Sciatic nerve (tissue), 2 donors: ENCODE measurements at regions not wholly inside any gene's neighbourhood (a gene's known extent, or its start where the extent isn't known, plus 50 kb on each side); places are given as distances from the start of the nearest gene placed in this dataset.

Experiments
- ATAC-seq: fragments of 200-7000 bp; cut with Tn5 transposase; one replicate; pipeline ENCODE4 v1.9.1; 2020; ENCODE audit warnings: mild to moderate bottlenecking, moderate library complexity
- DNase-seq: peaks from one replicate; pipeline ENCODE4 v3.0.0-alpha.2; 2020; ENCODE audit warnings: low spot score
- intact Hi-C: fragments of 100-400 bp; cut with DNase I; formaldehyde crosslinking; loops from one replicate; pipeline ENCODE4 v1.14.2; 2022
- donor health status: DM: no; HTN: no; CAD: no.
- donor health status: DM: no; HTN: no; CAD: no.

GRCh38 chr13:73399347-73400216, 340.8 kb downstream of the KLF5 start:
- DNase-seq (no peak), ATAC-seq (peak; percentile 53)
- intact Hi-C loops, result no loop called here

DNA sequence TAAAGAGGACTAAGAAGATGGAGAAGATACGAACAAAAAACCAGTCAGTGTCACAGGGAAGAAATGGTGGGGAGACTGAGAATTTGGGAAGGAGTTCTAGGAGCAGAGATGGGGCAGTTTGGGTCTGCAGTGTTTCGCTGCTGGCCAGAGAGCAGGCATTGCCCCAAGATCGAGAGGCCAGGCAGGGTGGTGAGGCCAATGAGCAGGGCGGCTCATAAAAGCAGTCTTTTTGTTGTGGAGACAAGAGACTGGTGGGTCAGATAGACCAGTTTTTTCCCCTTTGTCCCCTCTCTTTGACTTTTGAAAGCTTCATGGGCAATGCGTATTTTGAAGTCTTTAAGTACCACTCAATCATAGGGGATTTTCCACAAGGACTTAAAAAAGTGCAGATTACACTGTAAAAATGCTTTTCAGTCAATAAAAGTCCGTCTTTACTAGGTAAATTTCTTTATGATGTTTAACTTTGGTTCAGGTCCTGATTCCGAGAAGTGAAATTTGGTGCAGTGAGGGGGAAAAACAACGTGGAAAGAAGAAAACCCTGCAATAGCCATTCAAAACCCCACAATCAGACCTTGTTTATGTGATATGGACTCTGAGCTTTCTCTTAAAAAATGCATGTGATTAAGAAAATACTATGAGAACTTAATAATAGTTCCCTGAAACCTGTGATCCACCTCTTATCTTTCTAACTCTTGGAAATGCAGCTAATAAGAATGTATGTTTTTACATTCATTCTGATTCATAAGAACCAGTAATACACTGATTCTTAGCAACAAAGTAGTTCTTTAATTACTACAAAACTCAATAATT, 338.9 kb downstream of the KLF5 start:
- DNase-seq (no peak), ATAC-seq (no peak)
- intact Hi-C loops, result no loop called here

DNA sequence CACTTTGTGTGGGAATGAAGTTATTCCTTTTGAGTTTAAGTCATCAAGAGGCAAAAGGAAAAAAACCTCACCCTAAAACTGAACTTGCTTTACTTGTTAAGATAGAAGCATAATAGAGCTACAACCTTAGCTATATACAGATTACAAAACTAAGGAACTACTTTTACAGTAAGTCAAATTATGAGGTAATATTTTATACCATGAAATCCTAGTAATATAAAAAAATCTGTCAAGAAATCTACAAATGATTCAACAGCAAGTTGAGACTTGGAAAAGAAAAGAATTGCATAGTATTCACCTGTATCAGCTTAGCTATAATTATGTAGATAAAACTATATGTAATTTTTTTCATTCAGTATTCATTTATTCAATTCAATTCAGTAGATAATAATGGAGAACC, 335.3 kb downstream of the KLF5 start:
- ATAC-seq (no peak), DNase-seq (no peak)
- intact Hi-C loops, result no loop called here

GRCh38 chr13:73390100-73390499, 331.3 kb downstream of the KLF5 start:
- DNase-seq (no peak), ATAC-seq (no peak)
- intact Hi-C loops, result no loop called here

- DNase-seq, result no peak
- intact Hi-C loops, result no loop called here
- ATAC-seq, result no peak
These were observed 329.8 kb downstream of the KLF5 start for GRCh38 chr13:73388586-73388985.

GRCh38 chr13:73387318-73387717, 328.5 kb downstream of the KLF5 start:
- ATAC-seq, result no peak
- intact Hi-C loops, result no loop called here
- no peak for DNase-seq

DNA sequence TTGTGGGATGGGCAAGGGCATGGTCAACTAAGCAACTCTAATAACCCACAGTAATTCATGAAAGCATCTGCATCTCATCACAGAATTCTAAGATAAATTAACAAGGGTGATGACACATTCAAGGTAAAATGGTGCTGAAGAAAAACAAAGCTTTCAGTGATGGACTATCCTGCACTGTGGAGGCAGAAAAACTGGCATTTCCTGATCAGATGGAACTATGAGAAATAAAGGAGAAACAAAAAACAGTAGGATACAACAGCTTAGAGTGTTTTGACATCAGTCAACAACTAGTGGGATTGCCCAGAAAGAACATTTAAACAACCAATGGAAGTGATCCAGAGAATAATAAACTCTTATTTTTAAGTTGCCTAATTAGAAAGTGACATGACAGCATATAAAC, 327.0 kb downstream of the KLF5 start:
- intact Hi-C loops, result no loop called here
- no peak for ATAC-seq

DNA sequence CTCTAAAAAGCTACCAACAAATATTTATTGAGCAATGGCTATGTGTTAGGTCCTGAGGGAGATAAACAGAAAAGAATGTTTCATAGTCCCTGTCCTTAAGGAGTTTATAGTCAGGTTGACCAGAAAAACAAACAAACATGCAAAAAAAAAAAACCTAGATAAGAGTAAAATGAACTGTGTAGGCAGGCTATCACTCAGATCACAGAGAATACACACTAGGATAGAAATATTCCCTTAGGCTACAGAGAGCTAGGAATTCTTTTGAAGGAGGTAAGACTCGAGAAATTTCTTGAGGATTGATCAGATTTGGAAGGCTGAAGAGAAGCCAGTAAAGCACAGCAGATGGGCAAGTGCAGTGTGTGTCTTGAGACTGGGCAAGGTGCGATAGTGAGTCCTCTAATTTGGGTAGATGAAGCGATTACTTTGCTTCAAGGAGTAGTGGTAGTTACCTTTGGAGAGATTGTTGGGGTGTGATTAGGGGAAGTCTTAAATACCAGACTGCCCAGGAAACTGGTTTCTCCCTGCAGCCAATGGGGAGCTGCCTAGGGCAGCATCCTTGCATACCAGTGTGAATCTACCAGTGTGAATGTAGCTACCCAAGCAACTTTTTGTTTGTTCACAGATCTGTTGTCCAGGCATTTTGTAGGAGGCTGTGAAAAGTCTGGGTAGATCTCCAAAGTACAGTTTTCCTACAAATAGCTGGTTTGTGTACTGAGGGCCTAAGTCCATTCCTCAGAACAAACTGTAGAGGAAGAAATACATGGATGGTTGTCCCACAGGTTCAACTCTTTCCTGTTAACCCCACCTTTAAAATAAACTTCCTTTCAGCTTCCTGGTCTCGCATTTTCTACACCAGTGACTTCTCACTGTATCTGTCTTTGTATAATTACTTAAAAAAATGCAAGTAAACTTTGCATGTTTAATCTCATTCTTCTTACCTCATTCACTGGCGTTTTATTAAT, 314.1 kb downstream of the KLF5 start:
- intact Hi-C loops, result no loop called here
- no peak for DNase-seq

More for the DNA sequence above, 327.0 kb downstream of the KLF5 start:
- no peak for DNase-seq

DNA sequence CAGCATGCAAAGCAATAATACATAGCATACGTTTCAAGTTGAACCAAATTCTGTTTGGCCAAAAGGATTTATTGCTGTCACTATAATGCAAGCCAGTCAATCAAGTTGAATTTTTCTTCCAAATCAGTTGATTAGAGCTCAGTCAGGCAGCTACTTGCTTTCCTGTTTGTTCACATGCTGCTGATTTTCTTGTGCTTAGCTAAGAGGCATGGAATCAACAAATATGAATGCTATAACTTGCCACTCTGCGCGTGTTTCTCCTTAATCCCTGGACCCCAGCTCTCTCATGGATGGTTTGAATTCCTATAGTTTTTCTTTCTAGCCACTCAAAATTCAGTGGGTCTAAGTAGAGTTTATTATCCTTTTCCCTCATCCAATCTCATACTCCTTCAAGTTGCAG, 311.3 kb downstream of the KLF5 start:
- no peak for DNase-seq
- no peak for ATAC-seq
- intact Hi-C loops, result no loop called here

More for the DNA sequence above, 314.1 kb downstream of the KLF5 start:
- no peak for ATAC-seq

DNA sequence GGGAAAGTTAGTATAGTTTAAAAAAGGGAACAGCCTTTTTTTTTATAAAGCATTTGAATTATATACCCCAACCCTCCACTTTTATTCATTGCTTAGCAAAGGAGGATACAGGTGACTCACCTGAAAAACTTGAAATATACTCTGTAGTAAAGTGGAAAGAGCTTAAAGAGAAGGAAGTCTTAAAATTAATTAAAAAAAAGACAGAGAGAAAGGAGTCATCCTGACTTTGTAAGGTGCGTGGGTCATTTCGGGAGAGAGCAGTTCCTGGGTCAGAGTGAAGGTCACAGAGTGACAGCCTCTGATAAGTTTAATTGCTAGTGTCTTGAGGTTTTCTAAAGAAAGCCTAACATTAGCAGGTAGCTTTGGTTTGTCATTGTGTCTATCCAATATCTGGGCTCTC, 310.3 kb downstream of the KLF5 start:
- no peak for DNase-seq
- intact Hi-C loops, result no loop called here
- ATAC-seq, result no peak

- DNase-seq (no peak), ATAC-seq (no peak)
- intact Hi-C loops, result no loop called here
These were observed 309.8 kb downstream of the KLF5 start for GRCh38 chr13:73368608-73369007.

DNA sequence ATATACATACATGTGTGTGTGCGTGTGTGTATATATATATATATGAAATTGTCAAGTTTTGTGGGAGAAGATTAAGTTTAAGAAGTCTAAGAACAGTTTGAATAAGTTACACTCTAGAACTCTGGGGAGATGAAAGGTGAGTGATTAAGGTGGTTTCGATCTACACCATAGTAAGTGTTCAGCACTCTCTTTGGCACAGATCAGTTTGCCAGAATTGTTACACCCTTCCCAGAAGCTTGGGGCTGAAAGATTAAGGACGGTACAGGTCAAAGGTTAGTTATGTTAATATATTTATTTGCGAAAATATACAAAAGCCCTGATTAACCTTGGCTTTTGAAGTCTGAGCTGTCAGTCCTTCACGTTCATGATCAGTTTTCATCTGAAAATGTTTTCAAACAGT, 309.1 kb downstream of the KLF5 start:
- intact Hi-C loops, result no loop called here
- ATAC-seq (no peak), DNase-seq (no peak)

DNA sequence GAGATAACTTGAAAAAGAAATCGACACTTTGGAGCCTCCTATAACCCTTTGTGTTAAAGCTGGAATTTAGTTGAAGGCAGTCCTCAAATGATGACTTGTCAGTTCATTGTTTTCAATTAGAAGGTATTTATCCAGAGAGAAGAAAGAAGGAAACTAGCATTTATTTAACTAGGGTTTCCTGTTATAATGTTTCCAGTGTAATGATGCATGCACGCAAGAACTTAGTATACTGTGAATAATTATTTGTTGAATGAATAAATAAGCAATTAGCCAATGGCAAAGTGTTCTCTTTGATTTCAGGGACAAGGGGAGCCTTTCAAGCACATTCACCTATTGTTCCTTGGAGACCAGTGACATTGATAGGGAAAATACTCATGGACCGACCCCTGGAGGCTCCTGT, 307.4 kb downstream of the KLF5 start:
- ATAC-seq (no peak), DNase-seq (no peak)
- intact Hi-C loops, result no loop called here

GRCh38 chr13:73365681-73366080, 306.9 kb downstream of the KLF5 start:
- intact Hi-C loops, result no loop called here
- ATAC-seq (no peak), DNase-seq (no peak)

- ATAC-seq (no peak), DNase-seq (no peak)
- intact Hi-C loops, result no loop called here
These were observed 306.4 kb downstream of the KLF5 start for GRCh38 chr13:73365252-73365651.

- intact Hi-C loops, result no loop called here
- no peak for DNase-seq
- ATAC-seq, result no peak
These were observed 305.9 kb downstream of the KLF5 start for GRCh38 chr13:73364736-73365135.

DNA sequence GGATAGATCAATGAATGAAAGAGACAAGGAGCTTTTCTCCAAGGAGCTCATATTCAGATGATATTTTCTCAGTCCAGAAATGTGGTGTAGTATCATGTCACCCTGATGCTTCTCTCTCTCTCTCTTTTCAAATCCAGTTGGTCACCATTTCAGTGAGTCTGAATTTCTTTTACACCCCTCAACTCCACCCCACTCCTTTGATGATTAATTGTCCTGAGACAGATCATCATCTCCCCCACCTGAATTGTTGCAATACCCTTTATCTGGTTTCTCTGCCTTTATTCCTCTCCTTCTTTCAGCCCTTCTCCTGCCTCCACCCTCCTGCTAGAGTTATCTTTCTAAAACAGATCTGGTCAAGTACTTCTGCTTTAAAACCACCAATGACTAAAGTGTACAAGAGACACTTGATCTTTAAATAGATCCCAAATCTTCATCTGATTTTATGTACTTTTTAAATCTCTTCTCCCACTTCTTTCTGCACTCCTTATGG, 299.8 kb downstream of the KLF5 start:
- intact Hi-C loops, result no loop called here
- ATAC-seq (no peak), DNase-seq (no peak)

DNA sequence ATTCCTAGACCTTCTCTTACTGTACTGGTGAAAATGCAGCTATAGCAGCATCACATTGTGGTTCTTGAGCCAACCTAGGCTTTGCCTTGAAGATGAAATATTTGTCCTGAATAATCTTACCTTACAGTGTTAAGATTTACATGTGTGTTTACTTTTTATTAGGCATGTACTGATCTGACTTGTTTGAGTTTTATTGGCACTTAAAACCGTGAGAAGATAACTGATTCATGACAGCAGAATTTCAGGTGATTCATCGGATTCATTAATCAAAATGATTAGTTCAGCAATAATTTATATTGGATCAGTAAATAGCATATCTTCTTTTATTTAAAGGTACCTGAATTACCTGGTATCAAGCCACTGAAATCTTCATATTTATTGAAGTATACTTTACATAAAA, 296.3 kb downstream of the KLF5 start:
- ATAC-seq, result no peak
- intact Hi-C loops, result no loop called here
- no peak for DNase-seq

- DNase-seq, result no peak
- intact Hi-C loops, result no loop called here
- ATAC-seq, result no peak
These were observed 292.9 kb downstream of the KLF5 start for GRCh38 chr13:73351730-73352129.
